CD4-positive, alpha-beta T cell treated with Interleukin-17A for 1 hour (primary cell): ENCODE measurements at regions not wholly inside any gene's neighbourhood (a gene's known extent, or its start where the extent isn't known, plus 50 kb on each side); places are given as distances from the start of the nearest gene placed in this dataset.
"Not testable (repeated sequence)": the region's sequence is repeated elsewhere in the genome, so short reads cannot be mapped to it uniquely, and the experiment has no call there.

Source experiments
- DNase-seq: peaks from one replicate; pipeline ENCODE4 v3.0.0-alpha.2; 2020

GRCh38 chr5:41995193-41995592 lies 70.1 kb downstream of the FBXO4 start:
- DNase-seq = no peak

GRCh38 chr5:42001673-42002072 lies 76.6 kb downstream of the FBXO4 start:
- no peak for DNase-seq

- DNase-seq = not testable (repeated sequence)
Observed at GRCh38 chr5:42003852-42004251, 78.8 kb downstream of the FBXO4 start.

DNA sequence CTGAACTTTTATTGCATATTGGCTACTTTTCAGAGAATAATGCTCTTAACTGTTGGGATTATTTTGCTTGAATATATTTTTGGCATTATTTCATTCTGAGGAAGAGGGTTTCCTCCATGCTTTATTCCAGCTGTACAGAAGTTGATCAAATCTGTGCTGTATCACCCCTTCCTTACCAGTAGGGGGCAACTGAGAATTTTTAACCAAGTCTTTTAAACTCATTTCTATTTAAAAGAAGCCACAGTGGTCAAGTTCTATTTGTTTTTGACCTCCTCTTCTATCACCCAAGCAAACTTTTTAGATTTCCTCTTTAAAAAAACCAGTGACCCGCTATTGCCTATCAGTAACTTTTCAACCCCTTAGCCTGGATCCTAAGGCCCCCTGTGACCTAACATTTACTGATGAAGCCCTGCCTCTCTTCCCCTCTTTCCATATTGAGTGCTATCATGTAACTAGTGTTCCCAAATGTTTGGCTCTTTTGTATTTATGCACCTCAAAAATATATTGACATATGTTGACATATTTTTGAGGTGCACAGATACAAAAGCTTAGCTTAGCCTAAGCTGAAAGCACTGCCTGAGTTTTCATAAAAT lies 80.6 kb downstream of the FBXO4 start:
- peak; percentile 24 for DNase-seq

- no peak for DNase-seq
Observed at GRCh38 chr5:42013561-42013960, 88.5 kb downstream of the FBXO4 start.

GRCh38 chr5:42015254-42015653 lies 90.2 kb downstream of the FBXO4 start:
- DNase-seq = no peak

- DNase-seq = no peak
Observed at GRCh38 chr5:42015681-42016080, 90.6 kb downstream of the FBXO4 start.

- DNase-seq = no peak
Observed at GRCh38 chr5:42020788-42021530, 95.9 kb downstream of the FBXO4 start.

DNA sequence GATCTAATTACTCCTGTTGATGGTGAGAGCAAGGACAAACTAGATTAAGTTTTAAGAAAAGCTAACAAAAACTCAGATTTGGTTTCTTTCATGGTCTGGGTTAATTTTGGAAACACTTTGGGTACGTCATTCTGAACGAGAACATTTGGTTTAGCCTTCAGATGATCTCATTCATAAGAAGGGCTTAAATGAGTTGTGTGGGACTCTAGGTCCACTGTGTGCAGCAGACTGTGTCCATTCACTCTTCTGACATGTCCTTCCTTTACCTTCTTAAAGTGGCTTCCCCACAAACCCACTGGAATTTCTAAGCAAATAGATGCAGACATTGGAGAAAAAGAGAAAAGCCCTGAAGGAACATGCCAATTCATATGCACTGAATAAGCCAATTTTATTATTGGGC lies 96.8 kb downstream of the FBXO4 start:
- DNase-seq = no peak

GRCh38 chr5:42022383-42022972 lies 97.4 kb downstream of the FBXO4 start:
- DNase-seq = no peak

- DNase-seq = no peak
Observed at GRCh38 chr5:42026446-42026845, 101.4 kb downstream of the FBXO4 start.

DNA sequence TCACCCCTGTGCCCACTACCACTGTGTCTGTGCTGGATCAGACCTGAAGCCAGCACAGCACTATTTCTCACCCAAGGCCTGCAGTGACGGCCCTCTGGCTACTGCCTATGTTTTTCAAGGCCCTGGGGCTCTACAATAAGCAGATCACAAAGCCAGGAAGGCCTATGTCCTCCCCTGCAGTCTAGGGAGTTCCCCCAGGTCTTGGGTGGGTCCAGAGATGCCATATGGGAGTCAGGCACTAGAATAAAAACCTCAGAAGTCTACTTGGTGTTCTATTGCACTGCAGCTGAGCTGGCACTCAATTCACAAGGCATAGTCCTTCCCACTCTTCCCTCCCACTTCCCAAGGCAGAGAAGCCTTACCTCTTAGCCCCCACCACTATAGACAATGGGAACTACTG lies 107.1 kb downstream of the FBXO4 start:
- DNase-seq = no peak

GRCh38 chr5:42035526-42035925 lies 110.4 kb downstream of the FBXO4 start:
- DNase-seq = no peak

GRCh38 chr5:42036379-42036778 lies 111.3 kb downstream of the FBXO4 start:
- DNase-seq = no peak

DNA sequence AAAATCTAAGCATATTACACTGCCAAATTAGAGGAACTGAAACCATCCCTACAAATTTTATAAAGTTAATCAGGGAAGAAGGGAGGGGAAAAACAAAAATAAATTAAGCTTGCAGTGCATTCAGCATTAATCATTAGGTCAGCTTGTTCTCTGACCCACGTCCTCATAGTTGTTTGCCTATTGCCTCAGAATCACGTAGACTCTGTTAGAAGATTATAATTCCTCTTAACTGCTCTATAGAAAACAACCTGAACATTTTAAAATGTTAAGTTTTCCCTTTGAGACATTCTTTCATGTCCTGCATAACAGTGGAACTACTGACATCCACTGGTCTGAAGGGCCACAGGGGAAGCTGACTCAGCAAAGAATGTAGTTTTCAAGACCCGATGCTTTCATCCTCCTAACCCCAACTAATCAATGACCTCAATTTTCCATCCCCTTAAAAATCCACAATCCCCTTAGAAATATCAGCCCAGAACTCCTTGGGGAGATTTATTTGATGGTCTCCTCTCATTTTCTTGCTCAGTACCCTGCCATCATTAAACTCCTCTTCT lies 112.4 kb downstream of the FBXO4 start:
- DNase-seq = no peak

GRCh38 chr5:42043400-42043799 lies 118.3 kb downstream of the FBXO4 start:
- no peak for DNase-seq

- peak; percentile 66 for DNase-seq
Observed at GRCh38 chr5:42057254-42057690, 132.2 kb downstream of the FBXO4 start.

GRCh38 chr5:42059291-42059690 lies 134.2 kb downstream of the FBXO4 start:
- DNase-seq = no peak

GRCh38 chr5:42059778-42060464 lies 134.8 kb downstream of the FBXO4 start:
- DNase-seq = no peak

DNA sequence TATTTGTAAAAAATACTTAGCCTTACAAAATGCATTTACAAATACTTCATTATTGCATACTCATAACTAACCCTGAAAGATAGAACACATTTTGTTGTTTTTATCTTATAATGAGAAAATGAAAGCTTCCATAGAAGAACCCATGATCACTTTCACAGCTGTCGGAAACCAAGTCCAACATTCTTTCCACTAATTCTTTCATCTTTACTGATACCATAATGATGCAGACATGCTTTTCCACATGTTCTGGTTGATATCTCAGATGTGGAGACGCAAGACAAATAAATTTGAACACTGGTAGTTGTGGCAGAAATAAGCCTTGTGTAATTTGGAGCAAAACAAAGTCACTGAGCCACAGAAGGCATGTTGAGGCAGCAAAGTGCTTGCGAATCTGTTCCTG lies 136.0 kb downstream of the FBXO4 start:
- no peak for DNase-seq

- DNase-seq = no peak
Observed at GRCh38 chr5:42064821-42065220, 139.7 kb downstream of the FBXO4 start.

DNA sequence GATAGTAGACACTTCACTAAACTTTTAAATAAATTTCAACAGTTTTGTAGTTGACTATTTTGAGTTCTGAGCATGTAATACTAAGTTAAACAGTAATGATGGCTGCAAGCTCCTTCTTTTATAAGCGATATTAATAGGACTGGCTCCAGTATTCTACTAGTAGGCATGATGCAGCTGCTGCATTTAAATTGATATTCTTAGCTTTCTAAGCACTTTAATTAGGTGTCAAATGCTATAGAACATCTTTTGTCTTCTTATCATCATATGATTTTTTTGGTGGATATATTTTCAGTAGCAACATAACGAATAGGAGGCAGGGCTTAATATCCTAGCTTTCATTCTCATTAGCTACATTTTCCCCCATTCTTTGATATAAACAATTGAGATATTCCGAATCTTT lies 141.1 kb downstream of the FBXO4 start:
- DNase-seq = no peak

DNA sequence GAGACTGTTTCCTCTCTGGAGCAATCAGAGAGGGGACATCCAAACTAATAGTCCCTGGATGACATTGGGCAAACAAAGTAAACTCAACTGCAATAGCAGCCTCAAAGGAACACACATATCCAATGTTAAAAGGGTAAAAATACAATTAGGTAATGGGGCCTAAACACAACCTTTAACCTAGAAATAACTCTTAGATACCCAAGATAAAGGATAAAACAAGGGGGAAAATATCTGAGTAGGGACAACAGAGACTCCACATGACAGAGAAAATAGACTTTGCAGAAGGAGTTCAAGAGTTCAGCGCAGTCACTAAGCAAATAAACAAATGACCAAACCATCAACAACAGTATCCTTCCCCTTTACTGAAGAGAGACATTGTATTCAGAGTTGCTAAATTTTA lies 149.3 kb downstream of the FBXO4 start:
- no peak for DNase-seq

DNA sequence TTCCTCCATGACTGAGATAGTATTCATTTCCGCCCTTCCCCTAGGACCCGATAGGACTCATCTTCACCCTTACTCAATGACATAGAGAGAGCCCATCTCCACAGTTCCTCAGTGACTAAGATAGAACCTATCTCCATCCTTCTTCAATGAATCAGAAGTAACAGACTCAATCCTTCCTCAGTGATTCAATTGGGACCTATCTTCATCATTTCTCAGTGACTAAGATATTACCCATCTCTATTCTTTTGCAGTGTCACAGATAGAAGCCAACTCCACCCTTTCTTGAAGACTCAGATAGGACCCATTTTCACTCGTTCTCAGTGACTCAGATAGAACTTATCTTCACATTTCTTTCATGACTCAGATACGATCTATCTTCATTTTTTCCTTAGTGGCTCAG lies 164.6 kb downstream of the FBXO4 start:
- DNase-seq = no peak
